DMS 273 treated with DMSO at 0.1 percent for 48 hours (cell line): ENCODE measurements at regions not wholly inside any gene's neighbourhood (a gene's known extent, or its start where the extent isn't known, plus 50 kb on each side); places are given as distances from the start of the nearest gene placed in this dataset.

Experiments used
- DNase-seq: peaks from one replicate; lab custom pipeline; 2025; lab: John Stamatoyannopoulos, UW

DNA sequence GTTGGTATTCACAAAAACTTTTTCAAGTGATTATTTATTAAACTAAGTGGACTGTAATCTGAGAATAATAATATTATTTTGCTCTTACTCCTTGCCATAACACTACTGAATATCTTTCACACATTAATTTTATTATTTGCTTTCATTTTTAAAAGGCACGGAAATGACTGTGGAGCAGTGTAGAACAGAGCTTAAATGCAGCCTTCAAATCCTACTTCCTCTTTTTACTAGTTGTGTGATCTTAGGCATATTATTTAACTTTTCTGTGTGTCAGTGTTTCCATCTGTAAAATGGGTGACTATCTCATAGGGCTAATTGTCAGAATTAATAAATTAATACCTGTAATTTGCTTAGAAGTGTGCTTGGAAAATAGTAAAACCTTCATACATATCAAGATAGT, 55.5 kb upstream of the SLC8A1 start:
- DNase-seq: no peak

DNA sequence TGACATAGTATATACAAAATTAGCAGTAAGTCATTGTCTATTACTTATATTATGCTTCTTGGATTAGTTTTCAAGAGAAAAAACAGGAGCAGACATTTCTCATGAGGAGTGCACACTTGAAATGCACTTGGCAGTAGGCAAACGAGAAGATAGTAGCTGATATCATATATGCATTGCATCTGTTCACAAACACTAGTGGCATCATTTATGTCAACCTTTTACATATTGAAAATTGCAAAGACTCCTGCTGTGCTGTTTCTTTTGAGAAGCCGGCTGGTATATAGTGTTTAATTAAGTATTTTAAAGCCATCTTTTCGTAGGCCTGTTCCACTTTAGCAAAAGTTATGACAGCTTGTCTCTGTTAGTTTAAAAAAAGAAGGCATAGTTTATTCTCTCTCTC, 58.4 kb upstream of the SLC8A1 start:
- no peak for DNase-seq

GRCh38 chr2:40511661-40512213, 59.8 kb upstream of the SLC8A1 start:
- DNase-seq: no peak

- DNase-seq: no peak
Measured at GRCh38 chr2:40512256-40512655, 60.4 kb upstream of the SLC8A1 start.

- no peak for DNase-seq
Measured at GRCh38 chr2:40513201-40513600, 61.3 kb upstream of the SLC8A1 start.

DNA sequence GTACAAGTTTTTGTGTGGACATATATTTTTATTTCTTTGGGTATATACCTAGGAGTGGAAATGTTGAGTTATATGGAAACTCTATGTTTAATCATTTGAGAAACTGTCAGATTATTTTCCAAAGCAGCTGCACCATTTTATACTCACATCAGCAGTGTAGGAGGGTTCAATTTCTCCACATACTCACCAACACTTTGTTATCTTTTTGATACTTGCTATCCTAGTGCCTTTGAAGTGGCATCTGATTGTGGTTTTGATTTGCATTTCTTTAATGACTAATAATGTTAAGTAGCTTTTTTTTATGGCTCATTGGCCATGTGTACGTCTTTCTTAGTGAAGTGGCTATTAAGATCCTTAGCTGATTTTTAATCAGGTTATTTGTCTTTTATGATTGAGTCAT, 64.7 kb upstream of the SLC8A1 start:
- no peak for DNase-seq

DNA sequence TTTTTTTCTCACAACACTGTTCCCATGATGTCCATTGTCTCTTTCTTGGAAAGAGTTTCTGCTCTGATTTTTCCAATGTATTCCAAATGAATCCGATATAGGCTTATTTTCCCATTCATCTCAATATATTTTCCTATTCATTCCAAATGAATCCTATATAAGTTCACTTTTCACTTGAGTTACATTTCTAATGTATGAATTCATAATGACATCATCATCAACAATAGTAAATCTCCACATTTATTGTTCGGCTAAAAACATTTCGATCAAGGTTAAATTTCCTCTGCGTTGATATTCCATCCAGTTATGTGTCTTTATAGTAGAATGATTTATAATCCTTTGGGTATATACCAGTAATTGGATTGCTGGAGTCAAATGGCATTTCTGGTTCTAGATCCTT, 76.7 kb upstream of the SLC8A1 start:
- no peak for DNase-seq

DNA sequence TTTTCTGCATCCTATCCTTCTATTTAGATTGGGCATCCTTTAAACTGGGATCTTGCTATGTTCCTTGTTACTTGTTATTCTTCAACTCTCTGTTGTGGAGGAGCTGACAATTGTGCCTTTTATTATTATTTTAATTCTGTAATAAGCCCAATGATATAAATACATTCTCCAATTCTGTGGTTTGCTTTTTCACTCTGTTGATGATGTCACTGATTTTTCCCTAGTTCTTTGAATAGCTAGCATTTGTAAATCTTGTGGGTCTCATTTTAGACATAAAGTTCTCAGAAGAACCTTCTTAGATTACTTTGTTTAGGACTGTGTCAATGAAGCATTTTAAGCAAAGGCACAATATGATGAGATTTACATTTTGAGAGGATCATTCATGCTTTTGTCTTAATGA, 79.5 kb upstream of the SLC8A1 start:
- DNase-seq: no peak

- no peak for DNase-seq
Measured at GRCh38 chr2:40534528-40534927, 82.6 kb upstream of the SLC8A1 start.

- no peak for DNase-seq
Measured at GRCh38 chr2:40535972-40536371, 84.1 kb upstream of the SLC8A1 start.

- DNase-seq: no peak
Measured at GRCh38 chr2:40540026-40540425, 88.1 kb upstream of the SLC8A1 start.

GRCh38 chr2:40543381-40543780, 91.5 kb upstream of the SLC8A1 start:
- no peak for DNase-seq

- DNase-seq: no peak
Measured at GRCh38 chr2:40544072-40544471, 92.2 kb upstream of the SLC8A1 start.

- DNase-seq: no peak
Measured at GRCh38 chr2:40545645-40546044, 93.8 kb upstream of the SLC8A1 start.

DNA sequence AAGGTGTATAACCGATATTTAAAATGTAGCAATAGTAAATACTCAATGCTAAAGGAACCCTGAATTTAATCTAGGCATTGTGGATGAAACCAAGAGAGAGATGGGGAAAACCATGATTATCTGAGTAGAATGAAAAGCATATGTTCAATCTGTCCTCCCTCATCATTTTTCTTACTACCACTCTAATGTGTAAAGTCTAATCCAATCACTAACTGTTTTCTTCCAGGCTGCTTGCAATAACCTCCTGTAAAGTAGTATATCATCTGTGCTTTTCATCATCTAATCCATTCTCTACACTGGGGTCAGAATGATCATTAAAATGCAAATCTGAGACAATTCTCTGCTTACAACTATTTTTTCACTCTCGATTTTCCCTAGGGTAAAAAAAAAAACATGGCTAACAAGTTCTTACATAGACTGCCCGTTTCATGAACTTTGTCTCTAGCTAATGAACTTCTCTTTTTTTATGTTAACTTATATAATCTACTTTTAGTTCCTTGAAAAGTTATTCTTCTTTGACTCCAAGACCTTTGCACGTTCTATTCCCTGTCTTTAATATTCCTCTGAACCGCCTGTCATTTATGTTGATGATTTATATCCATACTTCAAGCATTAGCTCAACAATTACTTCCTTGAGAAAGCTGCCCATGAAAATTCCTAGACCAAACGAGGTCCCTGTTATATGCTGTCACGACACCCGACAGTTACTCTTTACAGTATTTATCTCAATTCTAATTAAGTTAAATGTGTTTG, 94.7 kb upstream of the SLC8A1 start:
- no peak for DNase-seq

- no peak for DNase-seq
Measured at GRCh38 chr2:40548521-40548920, 96.6 kb upstream of the SLC8A1 start.

- DNase-seq: no peak
Measured at GRCh38 chr2:40550085-40550484, 98.2 kb upstream of the SLC8A1 start.

- no peak for DNase-seq
Measured at GRCh38 chr2:40551081-40551480, 99.2 kb upstream of the SLC8A1 start.

DNA sequence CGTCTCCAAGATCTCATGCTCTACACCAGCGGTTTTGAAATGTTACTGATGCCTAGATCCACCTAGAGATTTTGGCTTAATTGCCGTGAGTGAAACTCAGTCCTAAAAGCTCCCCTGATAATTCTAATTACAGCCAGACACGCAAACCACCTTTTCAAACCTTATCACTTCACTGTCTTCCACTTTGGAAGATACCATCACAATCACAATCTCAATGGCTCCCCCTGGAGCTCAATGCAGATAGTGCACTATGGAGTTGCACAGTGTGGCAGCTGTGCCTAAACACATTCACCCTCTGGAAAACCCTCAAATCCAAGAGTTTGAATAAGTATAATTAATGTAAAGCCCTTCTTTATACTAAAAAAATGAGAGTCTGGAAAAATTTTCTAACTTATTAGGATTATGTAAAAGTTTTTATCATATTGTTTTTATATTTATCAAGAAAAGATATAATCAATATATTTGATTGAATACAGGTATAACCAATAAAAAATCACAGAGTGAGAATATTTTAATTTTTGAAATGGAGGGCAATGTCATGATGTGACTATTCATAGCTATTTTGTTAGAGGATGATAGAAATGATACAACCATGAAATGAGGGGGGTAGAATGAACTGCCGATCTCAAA, 102.9 kb upstream of the SLC8A1 start:
- DNase-seq: no peak

DNA sequence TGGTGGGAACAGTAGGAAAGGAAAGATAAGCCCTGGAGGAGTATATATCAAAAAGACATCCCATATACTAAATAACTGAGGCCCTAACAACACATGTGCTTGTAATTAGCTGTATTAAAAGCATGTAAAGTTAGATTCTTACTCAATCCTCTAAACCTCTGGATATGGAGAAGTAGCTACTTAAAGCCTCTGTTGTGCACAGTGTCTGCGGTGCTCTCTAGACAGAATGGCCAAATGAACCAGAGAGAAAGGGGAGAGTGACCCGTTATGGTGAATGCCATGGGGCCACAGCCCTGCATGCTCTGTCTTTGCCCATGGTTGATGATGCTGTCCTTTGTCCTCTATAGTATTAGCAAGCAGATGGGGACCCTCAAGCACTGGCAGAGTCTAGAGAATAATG, 104.4 kb upstream of the SLC8A1 start:
- DNase-seq: no peak

- no peak for DNase-seq
Measured at GRCh38 chr2:40556739-40557138, 104.8 kb upstream of the SLC8A1 start.

DNA sequence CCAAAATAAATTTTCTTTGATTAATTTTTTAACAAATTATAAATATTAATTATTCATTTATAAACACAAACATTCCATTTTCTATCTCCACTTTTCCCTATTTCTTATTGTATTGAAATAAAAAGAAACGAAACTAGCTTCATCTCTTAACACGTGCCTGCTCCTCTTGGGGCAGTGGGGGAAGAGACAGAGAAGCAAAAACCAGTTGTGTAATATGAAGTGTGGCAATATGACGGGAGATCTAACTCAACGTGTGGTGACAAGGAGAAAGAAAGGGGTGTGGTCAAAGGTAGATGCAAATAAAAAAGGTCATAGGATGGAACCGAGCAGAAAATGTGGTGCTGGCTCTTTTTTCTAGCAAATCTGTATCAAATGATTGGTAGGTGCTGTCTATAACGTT, 106.9 kb upstream of the SLC8A1 start:
- no peak for DNase-seq

DNA sequence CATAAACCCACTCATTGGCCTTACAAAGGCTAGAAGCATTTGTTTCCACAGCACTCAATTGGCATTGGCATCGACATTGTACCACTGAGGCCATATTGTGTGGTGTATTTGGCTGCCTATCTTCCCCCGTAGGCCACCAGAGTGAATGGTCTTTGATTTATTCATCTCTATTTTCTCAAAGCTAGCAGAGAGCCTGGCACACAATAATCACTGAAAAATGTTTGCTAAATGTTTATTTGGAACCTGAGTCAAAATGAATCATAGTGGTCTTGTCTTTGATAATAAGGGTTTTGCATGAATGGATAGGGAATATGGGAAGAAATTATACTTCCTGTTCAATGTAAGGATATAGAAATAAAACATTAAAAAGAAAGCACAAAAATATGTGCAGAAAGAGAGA, 107.3 kb upstream of the SLC8A1 start:
- no peak for DNase-seq

DNA sequence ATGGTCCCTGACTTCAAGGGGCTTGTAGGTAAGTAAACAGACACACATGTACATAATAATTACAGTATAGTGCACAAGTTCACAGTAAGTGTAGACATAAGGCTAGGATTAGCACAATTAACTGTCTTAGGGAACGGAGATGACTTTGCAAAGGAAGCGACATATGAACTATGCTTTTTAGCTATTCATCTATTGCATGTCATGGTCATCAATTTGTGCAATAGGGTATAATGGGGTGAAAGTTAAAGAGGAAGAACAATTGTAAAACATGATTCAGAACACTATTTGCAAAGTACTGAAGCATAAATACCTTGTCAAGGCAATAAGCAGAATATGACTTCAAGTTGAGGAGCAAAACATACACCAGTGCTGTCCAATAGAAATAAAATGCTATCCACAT, 112.3 kb upstream of the SLC8A1 start:
- DNase-seq: no peak
